Cardiac fibroblast (primary cell): ENCODE measurements at regions not wholly inside any gene's neighbourhood (a gene's known extent, or its start where the extent isn't known, plus 50 kb on each side); places are given as distances from the start of the nearest gene placed in this dataset.

Experiments
- DNase-seq, 2 donors: peaks; one replicate each; pipeline versions ENCODE4 v3.0.0 to v3.0.0-alpha.2; 2010; ENCODE audit warnings: low read depth in 2 of 2
- H3K4me3 ChIP-seq, 2 donors: replicated peaks in 1 of 2; 1 replicate in 1 of 2; 2 replicates in 1 of 2; pipeline ENCODE4 v1.5.1; 2011; ENCODE audit warnings: low read depth in 2 of 2, low read length in 2 of 2, mild to moderate bottlenecking in 2 of 2, moderate library complexity in 1 of 2
- TF ChIP-seq, protein P1 (sequence below): IDR thresholded peaks from one replicate; pipeline ENCODE4 v1.5.1; 2011; ENCODE audit warnings: low read depth, mild to moderate bottlenecking, low read length, inconsistent platforms

DNA sequence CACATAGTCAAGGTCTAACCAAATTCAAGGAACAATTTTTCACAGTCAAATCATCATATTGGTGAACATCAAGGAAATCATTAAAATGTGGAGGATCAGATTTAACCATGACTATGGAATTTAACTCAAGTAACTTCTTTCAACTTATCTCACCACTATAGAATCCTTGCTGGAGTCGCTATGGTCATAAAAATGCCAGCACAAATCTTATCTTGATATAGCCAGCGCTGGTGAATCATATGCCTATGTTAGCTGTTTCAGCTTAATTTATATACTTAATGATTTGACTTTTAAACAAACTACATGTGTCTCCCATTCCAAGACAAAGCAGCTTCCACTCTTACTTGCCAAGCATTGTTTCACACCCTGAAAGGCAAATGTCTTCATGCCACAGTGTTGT lies 416.4 kb downstream of the CDH11 start:
- H3K4me3 ChIP-seq, result no peak overlapping the region
- DNase-seq, result no peak
- TF ChIP-seq, protein P1, sequence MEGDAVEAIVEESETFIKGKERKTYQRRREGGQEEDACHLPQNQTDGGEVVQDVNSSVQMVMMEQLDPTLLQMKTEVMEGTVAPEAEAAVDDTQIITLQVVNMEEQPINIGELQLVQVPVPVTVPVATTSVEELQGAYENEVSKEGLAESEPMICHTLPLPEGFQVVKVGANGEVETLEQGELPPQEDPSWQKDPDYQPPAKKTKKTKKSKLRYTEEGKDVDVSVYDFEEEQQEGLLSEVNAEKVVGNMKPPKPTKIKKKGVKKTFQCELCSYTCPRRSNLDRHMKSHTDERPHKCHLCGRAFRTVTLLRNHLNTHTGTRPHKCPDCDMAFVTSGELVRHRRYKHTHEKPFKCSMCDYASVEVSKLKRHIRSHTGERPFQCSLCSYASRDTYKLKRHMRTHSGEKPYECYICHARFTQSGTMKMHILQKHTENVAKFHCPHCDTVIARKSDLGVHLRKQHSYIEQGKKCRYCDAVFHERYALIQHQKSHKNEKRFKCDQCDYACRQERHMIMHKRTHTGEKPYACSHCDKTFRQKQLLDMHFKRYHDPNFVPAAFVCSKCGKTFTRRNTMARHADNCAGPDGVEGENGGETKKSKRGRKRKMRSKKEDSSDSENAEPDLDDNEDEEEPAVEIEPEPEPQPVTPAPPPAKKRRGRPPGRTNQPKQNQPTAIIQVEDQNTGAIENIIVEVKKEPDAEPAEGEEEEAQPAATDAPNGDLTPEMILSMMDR, result no peak

DNA sequence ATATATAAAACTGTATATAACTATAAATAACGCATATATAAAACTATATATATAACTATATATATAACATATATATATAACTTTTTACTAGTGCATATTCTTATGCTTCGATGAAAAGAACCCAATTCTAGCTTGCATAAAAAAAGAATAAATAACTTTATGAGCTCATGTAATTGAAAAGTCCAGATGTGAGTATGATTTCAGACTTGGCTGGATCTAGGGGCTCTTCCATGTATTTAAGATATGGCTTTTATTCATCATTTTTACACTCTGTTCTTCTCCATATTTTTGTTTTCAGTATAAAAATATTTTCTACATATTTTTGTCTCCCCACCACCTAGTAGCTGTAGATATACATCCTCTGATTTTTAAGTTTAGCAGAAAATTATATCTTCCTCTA lies 417.5 kb downstream of the CDH11 start:
- no peak for DNase-seq
- TF ChIP-seq, protein P1, result no peak

DNA sequence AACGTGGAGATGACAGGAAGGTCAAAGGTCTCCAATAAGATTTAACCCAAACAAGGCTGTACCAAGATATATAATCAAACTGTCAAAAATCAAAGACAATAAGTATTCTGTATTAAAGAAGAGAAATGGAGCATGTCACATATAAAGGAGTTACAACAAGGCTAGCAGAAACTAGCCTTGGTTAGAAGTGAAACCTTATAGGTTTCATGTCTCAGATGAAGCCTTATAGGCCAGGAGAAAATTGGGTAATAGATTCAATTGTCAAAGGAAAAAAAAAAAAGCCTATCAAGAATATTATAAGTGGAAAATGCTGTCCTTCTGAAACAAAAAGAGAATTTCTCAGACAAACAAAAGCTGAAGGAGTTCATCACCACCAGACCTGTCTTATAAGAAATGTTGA lies 419.4 kb downstream of the CDH11 start:
- no peak for DNase-seq
- TF ChIP-seq, protein P1, result no peak
- no peak overlapping the region for H3K4me3 ChIP-seq

More for the DNA sequence above, 417.5 kb downstream of the CDH11 start:
- no peak overlapping the region for H3K4me3 ChIP-seq

DNA sequence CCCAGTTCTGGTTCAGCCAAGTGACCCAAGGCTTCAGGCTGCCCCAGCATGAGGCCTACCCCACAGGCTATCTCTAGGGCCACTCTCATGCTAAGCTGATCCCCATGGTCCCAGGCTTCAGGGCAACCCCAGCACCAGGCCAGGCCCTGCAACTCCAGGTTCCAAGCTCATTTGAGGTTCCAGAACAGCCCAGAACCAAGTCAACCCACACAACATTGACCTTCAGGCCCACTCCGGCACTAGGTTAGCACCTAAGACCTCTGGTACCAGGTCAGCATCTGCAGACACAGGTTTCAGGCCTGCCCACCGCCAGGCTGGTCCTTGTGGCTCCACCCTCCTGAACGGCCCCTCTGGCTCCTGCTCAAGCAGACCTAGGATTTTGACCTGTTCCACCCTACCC lies 421.2 kb downstream of the CDH11 start:
- TF ChIP-seq, protein P1, result no peak
- no peak overlapping the region for H3K4me3 ChIP-seq
- no peak for DNase-seq

DNA sequence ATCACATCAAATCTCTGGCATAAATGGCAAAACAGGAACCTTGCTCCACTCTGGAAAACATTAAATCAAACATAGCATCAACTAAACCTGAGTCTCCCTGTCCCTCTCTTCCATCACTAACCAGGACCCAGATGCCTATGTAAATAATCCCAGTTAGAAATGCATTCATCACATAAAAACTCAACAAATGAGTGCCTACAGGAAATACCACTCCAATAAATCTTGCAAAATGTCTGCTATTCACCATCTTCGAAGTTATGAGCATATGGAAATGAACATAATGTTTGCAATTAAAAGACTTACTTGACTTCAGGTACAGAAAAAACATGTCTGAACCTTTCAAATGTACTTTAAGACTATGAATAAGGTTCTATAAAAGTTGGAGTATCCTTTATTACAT lies 425.0 kb downstream of the CDH11 start:
- TF ChIP-seq, protein P1, result no peak
- no peak overlapping the region for H3K4me3 ChIP-seq
- DNase-seq, result no peak

DNA sequence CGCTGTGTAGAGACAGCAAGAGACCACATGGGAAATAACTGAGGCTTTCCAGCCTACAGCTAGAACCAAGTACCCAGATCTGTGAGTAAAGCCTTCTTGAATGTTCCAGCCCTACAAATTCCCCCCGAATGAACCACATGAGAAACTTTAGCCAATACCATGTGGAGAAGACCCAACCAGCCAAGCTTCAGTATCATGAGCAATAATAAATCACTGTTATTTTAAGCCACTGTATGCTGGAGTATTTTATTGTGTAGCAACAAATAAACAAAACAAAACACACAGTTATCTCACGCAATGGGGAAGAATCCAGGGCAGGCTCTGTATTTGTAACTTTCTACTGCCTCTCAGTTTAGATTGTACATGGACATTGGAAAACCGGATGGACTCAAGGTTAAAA lies 426.2 kb downstream of the CDH11 start:
- peak in 1 of 2 donors; percentile 84 for DNase-seq
- no peak overlapping the region for H3K4me3 ChIP-seq
- TF ChIP-seq, protein P1, result no peak

DNA sequence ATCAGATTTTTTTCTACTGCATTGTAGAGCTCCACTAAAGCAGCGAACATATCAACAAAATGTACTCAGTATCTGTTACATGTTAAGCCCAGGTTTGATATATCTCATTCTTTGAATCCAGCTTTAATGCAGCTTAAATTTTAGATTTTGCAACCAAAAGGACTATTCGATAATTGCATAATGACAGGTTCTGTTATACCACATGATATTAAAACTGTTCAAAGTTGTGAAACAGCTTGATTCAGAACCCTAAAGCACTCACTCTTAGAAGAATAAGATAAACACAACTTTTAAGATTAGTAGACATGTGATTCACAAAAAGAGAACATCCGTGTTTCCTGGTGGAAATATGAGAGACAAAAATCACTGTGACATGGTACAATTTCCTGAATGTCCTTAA lies 427.9 kb downstream of the CDH11 start:
- peak in 1 of 2 donors; percentile 38 for DNase-seq
- H3K4me3 ChIP-seq, result no peak overlapping the region

More for the DNA sequence above, 427.9 kb downstream of the CDH11 start:
- TF ChIP-seq, protein P1, result no peak
